AG09309 (cell line): ENCODE measurements at regions not wholly inside any gene's neighbourhood (a gene's known extent, or its start where the extent isn't known, plus 50 kb on each side); places are given as distances from the start of the nearest gene placed in this dataset.

Source experiments
- DNase-seq: peaks from one replicate; pipeline ENCODE4 v3.0.0-alpha.2; 2010; ENCODE audit warnings: low read depth
- H3K4me3 ChIP-seq: 2 replicates; pipeline ENCODE4 v1.5.1; 2011; ENCODE audit warnings: mild to moderate bottlenecking, low read depth, low read length, moderate library complexity; ENCODE audit not compliant: control insufficient read depth
- CTCF ChIP-seq: IDR thresholded peaks from 2 replicates; pipeline ENCODE4 v1.5.1; 2011; ENCODE audit warnings: mild to moderate bottlenecking, low read depth, low read length, inconsistent platforms; ENCODE audit not compliant: insufficient read depth, control insufficient read depth; ENCODE audit errors: missing control alignments

GRCh38 chr18:44117821-44118220 lies 562.9 kb upstream of the SETBP1 start:
- H3K4me3 ChIP-seq: no peak overlapping the region
- no peak for TF ChIP-seq CTCF
- no peak for DNase-seq

DNA sequence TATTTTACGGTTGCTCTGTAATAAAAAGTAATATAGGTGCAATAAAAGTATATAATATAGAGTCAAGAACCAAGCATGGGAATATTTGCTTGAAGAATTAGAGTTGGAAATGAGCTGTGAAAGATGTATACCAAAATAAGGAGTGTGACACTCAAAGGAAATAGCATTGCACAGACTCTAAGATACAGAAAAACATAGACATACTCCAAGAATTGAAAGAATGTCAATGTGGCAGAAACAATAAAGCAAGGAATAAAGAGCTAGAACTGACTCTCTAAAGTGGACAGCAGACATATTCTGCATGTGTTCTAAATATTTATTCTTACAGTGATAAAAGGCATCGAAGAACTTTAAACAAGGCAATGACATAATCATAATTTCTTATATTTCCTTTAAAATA lies 561.1 kb upstream of the SETBP1 start:
- TF ChIP-seq CTCF: no peak
- no peak for DNase-seq
- H3K4me3 ChIP-seq: no peak overlapping the region

DNA sequence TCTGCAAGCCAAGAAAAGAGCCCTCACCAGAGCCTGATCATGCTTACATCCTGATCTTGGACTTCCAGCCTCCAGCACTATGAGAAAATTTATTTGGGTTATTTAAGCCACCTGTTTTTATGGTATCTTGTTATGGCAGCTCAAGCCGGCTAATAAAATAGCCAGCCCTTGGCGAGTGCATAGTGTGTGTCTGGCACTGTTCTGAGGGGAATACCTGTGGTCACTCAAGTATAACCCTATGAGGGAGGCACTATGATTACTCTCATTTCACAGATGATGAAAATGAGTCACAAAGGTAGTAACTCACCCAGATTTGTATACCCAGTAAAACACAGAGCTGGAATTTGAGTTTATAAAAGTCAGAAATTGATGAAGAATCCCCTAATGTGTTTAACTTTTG lies 556.9 kb upstream of the SETBP1 start:
- DNase-seq: peak; percentile 4
- no peak for TF ChIP-seq CTCF
- no peak overlapping the region for H3K4me3 ChIP-seq

GRCh38 chr18:44125446-44125845 lies 555.2 kb upstream of the SETBP1 start:
- H3K4me3 ChIP-seq: no peak overlapping the region
- no peak for DNase-seq
- no peak for TF ChIP-seq CTCF

GRCh38 chr18:44126598-44126997 lies 554.1 kb upstream of the SETBP1 start:
- DNase-seq: no peak
- no peak overlapping the region for H3K4me3 ChIP-seq
- no peak for TF ChIP-seq CTCF

- no peak for DNase-seq
- H3K4me3 ChIP-seq: no peak overlapping the region
- TF ChIP-seq CTCF: no peak
These were observed 552.3 kb upstream of the SETBP1 start for GRCh38 chr18:44128365-44128764.

- H3K4me3 ChIP-seq: no peak overlapping the region
- TF ChIP-seq CTCF: peak; percentile 65
- DNase-seq: no peak
These were observed 550.2 kb upstream of the SETBP1 start for GRCh38 chr18:44130376-44130942.
